ENCODE measurements at regions not wholly inside any gene's neighbourhood (a gene's known extent, or its start where the extent isn't known, plus 50 kb on each side); places are given as distances from the start of the nearest gene placed in this dataset.

DNA sequence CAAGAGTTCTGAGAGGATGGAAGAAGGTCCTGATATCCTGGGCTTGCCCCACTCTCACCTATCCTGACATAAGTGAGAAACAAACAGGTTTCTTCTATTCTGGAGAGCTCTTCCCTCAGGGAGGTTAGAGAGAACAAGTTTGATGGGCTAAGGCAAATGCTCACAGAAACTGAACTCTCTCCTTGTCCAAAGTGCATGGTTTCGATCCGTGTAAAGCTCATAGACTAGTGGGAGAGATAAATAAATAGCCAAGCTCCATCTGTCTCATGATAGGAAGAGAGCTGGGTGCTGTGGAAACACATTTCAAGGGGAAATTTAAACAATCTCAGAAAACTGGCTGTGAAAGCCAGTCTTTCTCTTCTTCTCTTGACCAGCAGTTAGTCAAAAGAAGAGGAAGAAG lies 459.5 kb upstream of the LARGE1 start:
- TF ChIP-seq, protein P1, sequence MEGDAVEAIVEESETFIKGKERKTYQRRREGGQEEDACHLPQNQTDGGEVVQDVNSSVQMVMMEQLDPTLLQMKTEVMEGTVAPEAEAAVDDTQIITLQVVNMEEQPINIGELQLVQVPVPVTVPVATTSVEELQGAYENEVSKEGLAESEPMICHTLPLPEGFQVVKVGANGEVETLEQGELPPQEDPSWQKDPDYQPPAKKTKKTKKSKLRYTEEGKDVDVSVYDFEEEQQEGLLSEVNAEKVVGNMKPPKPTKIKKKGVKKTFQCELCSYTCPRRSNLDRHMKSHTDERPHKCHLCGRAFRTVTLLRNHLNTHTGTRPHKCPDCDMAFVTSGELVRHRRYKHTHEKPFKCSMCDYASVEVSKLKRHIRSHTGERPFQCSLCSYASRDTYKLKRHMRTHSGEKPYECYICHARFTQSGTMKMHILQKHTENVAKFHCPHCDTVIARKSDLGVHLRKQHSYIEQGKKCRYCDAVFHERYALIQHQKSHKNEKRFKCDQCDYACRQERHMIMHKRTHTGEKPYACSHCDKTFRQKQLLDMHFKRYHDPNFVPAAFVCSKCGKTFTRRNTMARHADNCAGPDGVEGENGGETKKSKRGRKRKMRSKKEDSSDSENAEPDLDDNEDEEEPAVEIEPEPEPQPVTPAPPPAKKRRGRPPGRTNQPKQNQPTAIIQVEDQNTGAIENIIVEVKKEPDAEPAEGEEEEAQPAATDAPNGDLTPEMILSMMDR (IDR thresholded peaks at IDR 0.05) = no peak
- TF ChIP-seq POLR2A (IDR thresholded peaks at IDR 0.05) (no peak), EP300 (IDR thresholded peaks at IDR 0.05) (no peak)
- Histone ChIP-seq H3K4me3 (no peak overlapping the region), H3K27ac (no peak overlapping the region), H3K9me3 (no peaks in the 10 kb centered on the region), H3K4me1 (ENCODE audit: insufficient read depth) (no peaks in the 10 kb centered on the region), H3K36me3 (no peaks in the 10 kb centered on the region), H3K27me3 (no peaks in the 10 kb centered on the region)
- 69 to 80% (median 77%) methylated on average over 2 of the region's 2 CpGs for WGBS, 3 donors
- no peak for DNase-seq
- intact Hi-C loops (cut with DNase I) = no loop called here

DNA sequence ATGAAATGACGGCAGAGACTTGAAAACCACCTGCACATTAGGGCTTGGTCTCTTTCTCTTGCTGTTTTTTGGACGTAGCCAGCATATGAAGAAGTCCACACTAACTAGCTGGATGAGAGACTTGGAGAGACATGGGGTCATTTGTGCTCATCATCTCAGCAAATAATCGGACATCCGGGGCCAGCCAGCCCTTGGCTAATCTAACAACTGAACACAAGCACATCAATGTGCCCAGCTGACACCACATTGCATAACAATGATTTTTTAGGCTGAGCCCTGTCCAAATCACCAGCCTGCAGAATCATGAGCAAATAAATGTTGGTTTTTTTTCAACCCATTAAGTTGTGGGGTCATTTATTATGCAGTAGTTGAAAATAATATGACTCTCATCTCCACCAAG lies 460.3 kb upstream of the LARGE1 start:
- intact Hi-C loops (cut with DNase I) = no loop called here
- DNase-seq = no peak
- WGBS, 3 donors = 70 to 77% (median 70%) methylated on average over 4 of the region's 4 CpGs
- Histone ChIP-seq H3K27me3 (no peaks in the 10 kb centered on the region), H3K4me3 (no peak overlapping the region), H3K9me3 (no peaks in the 10 kb centered on the region), H3K27ac (no peak overlapping the region), H3K4me1 (ENCODE audit: insufficient read depth) (no peaks in the 10 kb centered on the region), H3K36me3 (no peaks in the 10 kb centered on the region)
- no peak for TF ChIP-seq POLR2A (IDR thresholded peaks at IDR 0.05)
- TF ChIP-seq EP300 (IDR thresholded peaks at IDR 0.05) = no peak
- TF ChIP-seq, protein P1 (IDR thresholded peaks at IDR 0.05) = no peak

DNA sequence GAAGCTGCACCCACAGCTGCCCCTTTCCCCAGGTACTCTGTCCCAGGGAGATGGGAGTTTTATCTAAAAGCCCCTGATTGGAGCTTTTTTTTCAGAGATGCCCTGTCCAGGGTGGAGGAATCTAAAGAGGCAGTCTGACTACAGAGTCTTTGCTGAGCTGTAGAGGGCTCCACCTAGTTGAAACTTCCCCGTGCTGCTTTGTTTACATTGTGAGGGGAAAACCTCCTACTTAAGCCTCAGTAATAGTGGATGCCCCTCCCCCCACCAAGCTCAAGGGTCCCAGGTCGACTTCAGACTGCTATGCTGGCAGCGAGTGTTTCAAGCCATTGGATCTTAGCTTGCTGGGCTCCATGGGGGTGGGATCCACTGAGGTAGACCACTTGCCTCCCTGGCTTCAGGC lies 470.1 kb upstream of the LARGE1 start:
- H3K27me3 ChIP-seq = no peaks in the 10 kb centered on the region
- 57 to 70% (median 61%) methylated on average over 3 of the region's 3 CpGs for WGBS, 3 donors
- TF ChIP-seq POLR2A (IDR thresholded peaks at IDR 0.05) (no peak), EP300 (IDR thresholded peaks at IDR 0.05) (no peak)
- TF ChIP-seq, protein P1 (IDR thresholded peaks at IDR 0.05) = no peak
- H3K4me1 ChIP-seq (ENCODE audit: insufficient read depth) = no peaks in the 10 kb centered on the region
- intact Hi-C loops (cut with DNase I) = no loop called here
- DNase-seq = no peak
- H3K36me3 ChIP-seq = no peaks in the 10 kb centered on the region
- H3K4me3 ChIP-seq = no peak overlapping the region
- no peaks in the 10 kb centered on the region for H3K9me3 ChIP-seq
- H3K27ac ChIP-seq = no peak overlapping the region

DNA sequence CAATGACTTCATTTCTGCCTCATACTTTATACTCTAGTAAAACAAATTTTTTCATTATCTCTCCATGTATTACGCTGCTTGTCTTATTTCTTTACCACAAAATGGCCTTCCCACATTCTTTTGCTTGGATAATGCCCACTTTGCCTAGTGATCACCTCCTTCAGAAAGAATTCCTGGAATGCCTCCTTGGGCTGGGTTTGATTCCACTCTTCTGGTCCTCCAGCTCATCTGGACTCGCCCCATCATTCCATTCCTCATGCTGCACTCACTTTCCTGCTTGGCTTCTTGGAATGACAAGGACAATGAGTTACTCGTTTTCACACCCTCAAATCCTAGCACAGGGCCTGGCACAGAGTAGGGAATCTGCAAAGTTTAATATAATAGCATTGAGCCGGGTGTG lies 475.1 kb upstream of the LARGE1 start:
- WGBS, 3 donors = 50 to 58% (median 58%) methylated on average over 4 of the region's 4 CpGs
- intact Hi-C loops (cut with DNase I) = no loop called here
- Histone ChIP-seq H3K4me3 (no peak overlapping the region), H3K27me3 (no peaks in the 10 kb centered on the region), H3K36me3 (no peaks in the 10 kb centered on the region), H3K4me1 (ENCODE audit: insufficient read depth) (no peaks in the 10 kb centered on the region), H3K9me3 (no peaks in the 10 kb centered on the region), H3K27ac (no peak overlapping the region)
- no peak for DNase-seq
- TF ChIP-seq EP300 (IDR thresholded peaks at IDR 0.05) = no peak
- TF ChIP-seq POLR2A (IDR thresholded peaks at IDR 0.05) = no peak
- TF ChIP-seq, protein P1 (IDR thresholded peaks at IDR 0.05) = no peak

DNA sequence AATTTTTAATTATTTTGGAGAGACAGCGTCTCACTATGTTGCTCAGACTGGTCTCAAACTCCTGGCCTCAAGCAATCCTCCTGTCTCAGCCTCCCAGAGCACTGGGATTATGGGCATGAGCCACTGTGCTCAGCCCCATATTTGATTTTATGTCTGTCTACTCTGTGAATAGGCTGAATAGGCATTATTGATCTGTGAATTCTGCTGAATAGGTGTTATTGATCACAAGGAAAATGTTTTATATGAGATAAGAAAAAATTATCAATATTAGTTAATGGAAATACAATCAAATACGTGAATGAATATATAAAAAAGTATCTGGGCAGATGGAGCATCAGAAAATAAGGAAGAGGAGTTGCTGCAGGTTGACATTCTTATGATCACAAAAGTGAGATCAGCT lies 483.4 kb upstream of the LARGE1 start:
- H3K36me3 ChIP-seq = no peaks in the 10 kb centered on the region
- no peak overlapping the region for H3K27ac ChIP-seq
- no peak overlapping the region for H3K4me3 ChIP-seq
- TF ChIP-seq POLR2A (IDR thresholded peaks at IDR 0.05) (no peak), EP300 (IDR thresholded peaks at IDR 0.05) (no peak)
- TF ChIP-seq, protein P1 (IDR thresholded peaks at IDR 0.05) = no peak
- DNase-seq = no peak
- H3K27me3 ChIP-seq = no peaks in the 10 kb centered on the region
- intact Hi-C loops (cut with DNase I) = no loop called here
- H3K9me3 ChIP-seq = peaks cover 0 to 3% of the 10 kb centered on the region in 2 donors
- H3K4me1 ChIP-seq (ENCODE audit: insufficient read depth) = no peaks in the 10 kb centered on the region
- WGBS, 3 donors = 68 to 77% (median 71%) methylated on average over 2 of the region's 2 CpGs

All from ovary (tissue), 7 donors.